ENCODE measurements at regions not wholly inside any gene's neighbourhood (a gene's known extent, or its start where the extent isn't known, plus 50 kb on each side); places are given as distances from the start of the nearest gene placed in this dataset.

- dilution Hi-C loops (cut with MboI; ENCODE audit: extremely low pct_ligation_motif_present, low sequenced_read_pairs) = no loop called here
- H3K4me3 ChIP-seq (replicated peaks in 1 of 3; ENCODE audit: insufficient read depth in 1 of 3, low read depth in 1 of 3, low read length in 3 of 3) = no peak overlapping the region
- FAIRE-seq = no peak
- no peaks in the 10 kb centered on the region for H3K9me1 ChIP-seq (replicated peaks; ENCODE audit: control insufficient read depth, extremely low read depth, insufficient read depth, low read length)
- intact Hi-C loops (cut with micrococcal nuclease) = no loop called here
- no peaks in the 10 kb centered on the region for H3K36me3 ChIP-seq (ENCODE audit: control insufficient read depth in 2 of 2, extremely low read depth in 1 of 2, insufficient read depth in 2 of 2, low read length in 2 of 2)
- no peaks in the 10 kb centered on the region for H3K27me3 ChIP-seq (ENCODE audit: control insufficient read depth in 2 of 2, insufficient read depth in 2 of 2, low read length in 2 of 2)
- no peaks in the 10 kb centered on the region for H3K4me1 ChIP-seq (ENCODE audit: control insufficient read depth, extremely low read depth, insufficient read depth, low read length)
- BruUV-seq (replicated peaks) = no TSS peak
- no peak overlapping the region for H3K4me2 ChIP-seq (ENCODE audit: insufficient read depth, low read length)
- ChIA-PET POLR2A (no interaction called here), CTCF (no interaction called here)
- H3K27ac ChIP-seq (ENCODE audit: insufficient read depth, low read depth, low read length) = no peak overlapping the region
- H3K9me3 ChIP-seq (replicated peaks; ENCODE audit: control insufficient read depth, insufficient read depth, low read length) = no peaks in the 10 kb centered on the region
- no peak for DNase-seq (ENCODE audit: low read depth, low spot score)
- H3K79me2 ChIP-seq (ENCODE audit: control insufficient read depth, insufficient read depth, low read length) = no peaks in the 10 kb centered on the region
- no peak overlapping the region for H3K9ac ChIP-seq (replicated peaks; ENCODE audit: extremely low read depth, insufficient read depth, low read length)
- H4K20me1 ChIP-seq (replicated peaks; ENCODE audit: control insufficient read depth, extremely low read depth, insufficient read depth, low read length) = no peaks in the 10 kb centered on the region
- no peak for TF ChIP-seq GATA2 (IDR thresholded peaks at IDR 0.05; ENCODE audit: insufficient read depth, insufficient read length, low read depth, low read length)
- no peak for TF ChIP-seq POLR2A (IDR thresholded peaks at IDR 0.05; ENCODE audit: low read depth, low read length)
- no peak for TF ChIP-seq EZH2 (IDR thresholded peaks at IDR 0.05; ENCODE audit: borderline replicate concordance, low read depth, low read length, severe bottlenecking)
- TF ChIP-seq JUN (IDR thresholded peaks at IDR 0.05; ENCODE audit: borderline replicate concordance, insufficient read depth, insufficient read length, low read depth) = no peak
- no peak for TF ChIP-seq MYC (IDR thresholded peaks at IDR 0.05; ENCODE audit: low read depth, low read length)
- H2AFZ ChIP-seq (ENCODE audit: low read depth, low read length) = no peak overlapping the region
Observed at GRCh38 chrX:127011629-127012028, 192.1 kb downstream of the PRR32 start.

- no peak for TF ChIP-seq MAX (IDR thresholded peaks at IDR 0.05; ENCODE audit: insufficient read depth, insufficient read length)
- ChIA-PET CTCF (no interaction called here), POLR2A (no interaction called here)
- no TSS peak for BruUV-seq (replicated peaks)
- no peaks in the 10 kb centered on the region for H4K20me1 ChIP-seq (replicated peaks; ENCODE audit: control insufficient read depth, extremely low read depth, insufficient read depth, low read length)
- H3K27ac ChIP-seq (ENCODE audit: insufficient read depth, low read depth, low read length) = no peak overlapping the region
- H3K27me3 ChIP-seq (ENCODE audit: control insufficient read depth in 2 of 2, insufficient read depth in 2 of 2, low read length in 2 of 2) = no peaks in the 10 kb centered on the region
- intact Hi-C loops (cut with micrococcal nuclease) = no loop called here
- DNase-seq (ENCODE audit: low read depth, low spot score) (no peak), FAIRE-seq (no peak)
- no peaks in the 10 kb centered on the region for H3K36me3 ChIP-seq (ENCODE audit: control insufficient read depth in 2 of 2, extremely low read depth in 1 of 2, insufficient read depth in 2 of 2, low read length in 2 of 2)
- H3K4me1 ChIP-seq (ENCODE audit: control insufficient read depth, extremely low read depth, insufficient read depth, low read length) = no peaks in the 10 kb centered on the region
- no peaks in the 10 kb centered on the region for H3K9me1 ChIP-seq (replicated peaks; ENCODE audit: control insufficient read depth, extremely low read depth, insufficient read depth, low read length)
- H3K4me3 ChIP-seq (replicated peaks in 1 of 3; ENCODE audit: insufficient read depth in 1 of 3, low read depth in 1 of 3, low read length in 3 of 3) = no peak overlapping the region
- dilution Hi-C loops (cut with MboI; ENCODE audit: extremely low pct_ligation_motif_present, low sequenced_read_pairs) = no loop called here
- H3K79me2 ChIP-seq (ENCODE audit: control insufficient read depth, insufficient read depth, low read length) = no peaks in the 10 kb centered on the region
- no peak overlapping the region for H3K4me2 ChIP-seq (ENCODE audit: insufficient read depth, low read length)
- no peak overlapping the region for H2AFZ ChIP-seq (ENCODE audit: low read depth, low read length)
- no peak overlapping the region for H3K9ac ChIP-seq (replicated peaks; ENCODE audit: extremely low read depth, insufficient read depth, low read length)
- H3K9me3 ChIP-seq (replicated peaks; ENCODE audit: control insufficient read depth, insufficient read depth, low read length) = no peaks in the 10 kb centered on the region
Observed at GRCh38 chrX:127025013-127025412, 205.5 kb downstream of the PRR32 start.

Data from endothelial cell of umbilical vein (primary cell).